Stimulated activated CD4-positive, alpha-beta T cell treated with anti-CD3 and anti-CD28 coated beads, Interleukin-1b, Interleukin-23, amount 100 ng/mL, for 48 hours (primary cell): ENCODE measurements at regions not wholly inside any gene's neighbourhood (a gene's known extent, or its start where the extent isn't known, plus 50 kb on each side); places are given as distances from the start of the nearest gene placed in this dataset.
"Not testable (repeated sequence)": the region's sequence is repeated elsewhere in the genome, so short reads cannot be mapped to it uniquely, and the experiment has no call there.

Source experiments
- DNase-seq: peaks from one replicate; pipeline ENCODE4 v3.0.0-alpha.2; 2020

DNA sequence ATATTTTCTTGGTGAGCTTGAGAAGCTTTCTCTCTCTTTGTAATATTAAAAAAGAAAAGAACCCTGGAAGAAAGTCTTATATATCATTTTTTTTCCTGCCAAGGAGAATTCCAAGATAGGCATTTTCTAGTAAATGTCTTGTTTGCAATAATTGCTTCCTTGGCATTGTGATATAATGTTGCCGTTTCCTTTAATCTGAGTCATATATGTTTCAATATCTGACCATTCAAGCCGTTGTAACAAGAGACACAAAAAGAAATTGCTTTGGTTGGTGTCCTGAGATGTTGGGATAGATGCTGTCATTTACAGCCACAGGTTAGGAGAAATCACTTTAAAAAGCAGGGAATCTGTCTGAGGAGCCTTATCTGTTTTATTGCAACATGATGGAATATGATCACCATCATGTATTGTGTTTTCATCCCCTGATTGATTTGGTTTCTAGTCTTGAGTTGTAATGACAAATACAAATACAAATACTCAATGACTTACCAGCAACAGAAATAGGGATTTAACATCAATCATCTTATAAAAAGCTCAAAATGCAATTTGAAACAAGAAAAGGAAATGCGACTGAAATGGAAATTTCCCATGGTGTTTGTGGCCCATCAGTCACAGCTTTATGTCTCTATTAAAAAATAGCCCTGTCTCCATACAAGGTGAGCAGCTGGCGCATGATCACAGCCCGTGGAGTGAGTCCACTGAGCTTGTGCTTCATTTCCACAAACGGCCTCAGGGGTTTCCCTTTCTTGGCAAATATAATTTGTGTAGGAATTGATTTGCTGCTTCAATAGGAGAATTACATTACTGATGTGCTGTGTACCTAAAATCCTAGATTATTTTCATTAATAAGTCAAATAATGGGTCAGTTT is 250.1 kb upstream of the TRPC7 start:
- DNase-seq = no peak

GRCh38 chr5:136613230-136613629 is 247.9 kb upstream of the TRPC7 start:
- no peak for DNase-seq

DNA sequence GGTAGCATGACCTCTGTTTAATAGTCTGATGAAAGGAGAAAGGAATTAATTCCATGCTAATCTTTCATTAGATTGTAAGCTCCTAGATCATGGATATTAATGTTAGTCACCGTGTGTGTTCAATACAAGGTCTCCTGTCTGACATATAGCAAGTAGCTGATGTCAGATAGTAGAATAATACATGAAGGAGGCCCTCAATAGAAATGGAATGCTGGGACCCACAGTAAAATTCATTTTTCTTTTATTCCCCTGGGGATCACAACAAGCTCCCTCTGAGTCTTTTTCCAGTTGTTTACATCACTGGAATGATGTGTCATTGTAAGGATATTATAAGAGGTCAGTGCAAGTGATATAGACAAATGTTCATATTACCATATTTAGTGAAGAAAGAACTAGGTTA is 240.3 kb upstream of the TRPC7 start:
- no peak for DNase-seq

- no peak for DNase-seq
These were observed 235.0 kb upstream of the TRPC7 start for GRCh38 chr5:136600306-136600705.

DNA sequence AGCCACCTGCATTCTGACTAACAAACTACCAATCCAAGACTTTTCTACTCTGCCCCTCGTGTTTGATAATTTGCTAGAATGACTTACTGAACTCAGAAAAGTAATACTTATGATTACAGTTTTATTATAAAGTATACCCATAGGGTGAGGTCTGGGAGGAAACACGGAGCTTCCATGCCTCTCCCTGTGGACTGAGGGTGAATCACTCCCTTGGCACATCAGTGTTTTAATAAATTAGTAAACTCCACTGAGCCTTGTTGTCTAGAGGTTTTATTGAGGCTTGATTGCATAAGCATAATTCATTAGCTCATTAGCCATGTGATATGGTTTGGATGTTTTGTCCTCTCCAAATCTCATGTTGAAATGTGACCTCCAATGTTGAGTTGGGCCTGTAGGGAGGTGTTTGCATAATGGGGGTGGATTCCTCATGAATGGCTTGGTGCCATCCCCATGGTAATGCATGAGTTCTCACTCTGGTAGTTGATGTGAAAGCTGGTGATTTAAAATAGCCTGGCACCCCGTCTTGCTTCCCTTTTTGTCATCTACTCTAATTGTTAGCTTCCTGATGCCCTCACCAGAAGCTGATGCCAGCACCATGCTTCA is 233.6 kb upstream of the TRPC7 start:
- no peak for DNase-seq

DNA sequence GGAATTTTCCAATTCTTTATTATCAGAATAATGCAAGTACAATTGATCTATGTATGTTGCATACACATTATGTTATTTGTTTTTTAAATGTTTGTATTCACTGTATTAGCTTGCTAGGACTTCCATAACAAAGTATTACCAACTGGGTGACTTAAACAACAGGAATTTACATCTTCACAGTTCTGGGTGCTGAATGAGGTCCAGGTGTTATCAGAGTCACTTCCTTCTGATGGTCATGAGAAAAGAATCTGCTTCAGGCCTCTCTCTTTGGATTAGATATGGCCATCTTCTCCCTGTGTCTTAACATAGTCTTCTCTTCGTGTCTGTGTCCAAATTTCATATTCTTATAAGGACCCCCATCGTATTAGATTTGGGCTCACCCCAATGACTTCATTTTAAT is 229.1 kb upstream of the TRPC7 start:
- DNase-seq = no peak

- DNase-seq = no peak
These were observed 225.2 kb upstream of the TRPC7 start for GRCh38 chr5:136590581-136590980.

- DNase-seq = no peak
These were observed 220.9 kb upstream of the TRPC7 start for GRCh38 chr5:136586196-136586595.

- no peak for DNase-seq
These were observed 219.1 kb upstream of the TRPC7 start for GRCh38 chr5:136584474-136584873.

- DNase-seq = no peak
These were observed 213.9 kb upstream of the TRPC7 start for GRCh38 chr5:136579238-136579637.

GRCh38 chr5:136569875-136570274 is 204.5 kb upstream of the TRPC7 start:
- DNase-seq = not testable (repeated sequence)

- DNase-seq = not testable (repeated sequence)
These were observed 200.1 kb upstream of the TRPC7 start for GRCh38 chr5:136565457-136565856.

- DNase-seq = not testable (repeated sequence)
These were observed 199.7 kb upstream of the TRPC7 start for GRCh38 chr5:136565050-136565449.

DNA sequence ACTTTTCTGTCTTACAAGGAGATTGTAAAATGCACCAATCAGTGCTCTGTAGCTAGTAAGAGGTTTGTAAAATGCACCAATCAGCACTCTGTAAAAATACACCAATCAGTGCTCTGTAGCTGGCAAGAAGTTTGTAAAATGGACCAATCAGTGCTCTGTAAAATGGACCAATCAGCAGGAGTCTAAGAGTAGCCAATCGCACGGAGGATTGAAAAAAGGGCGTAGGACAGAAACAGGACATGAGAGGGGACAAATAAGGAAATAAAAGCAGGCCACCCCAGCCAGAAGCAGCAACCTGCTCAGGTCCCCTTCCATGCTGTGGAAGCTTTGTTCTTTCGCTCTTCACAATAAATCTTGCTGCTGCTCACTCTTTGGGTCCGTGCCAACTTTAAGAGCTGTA is 199.1 kb upstream of the TRPC7 start:
- not testable (repeated sequence) for DNase-seq

GRCh38 chr5:136563489-136563888 is 198.1 kb upstream of the TRPC7 start:
- DNase-seq = no peak

DNA sequence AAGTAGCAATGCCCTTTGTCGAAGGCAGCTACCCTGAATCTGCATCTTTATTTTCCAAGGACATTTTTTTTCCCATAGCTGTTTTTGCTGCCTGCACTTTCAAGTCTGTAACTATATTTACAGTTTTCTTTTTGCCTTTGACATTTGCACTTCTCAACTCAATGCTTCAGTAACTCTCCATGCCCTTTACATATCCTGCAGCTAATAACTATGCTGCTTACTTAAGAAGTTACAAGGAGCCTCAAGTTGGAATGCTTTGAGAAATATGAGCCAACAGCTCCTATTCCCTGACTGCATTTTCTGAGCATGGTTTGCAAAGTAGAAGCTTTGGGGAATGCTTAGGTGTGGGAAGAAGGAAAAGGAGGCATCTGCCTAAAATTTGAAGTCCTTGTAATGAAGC is 194.8 kb upstream of the TRPC7 start:
- no peak for DNase-seq

GRCh38 chr5:136559651-136560050 is 194.3 kb upstream of the TRPC7 start:
- no peak for DNase-seq

DNA sequence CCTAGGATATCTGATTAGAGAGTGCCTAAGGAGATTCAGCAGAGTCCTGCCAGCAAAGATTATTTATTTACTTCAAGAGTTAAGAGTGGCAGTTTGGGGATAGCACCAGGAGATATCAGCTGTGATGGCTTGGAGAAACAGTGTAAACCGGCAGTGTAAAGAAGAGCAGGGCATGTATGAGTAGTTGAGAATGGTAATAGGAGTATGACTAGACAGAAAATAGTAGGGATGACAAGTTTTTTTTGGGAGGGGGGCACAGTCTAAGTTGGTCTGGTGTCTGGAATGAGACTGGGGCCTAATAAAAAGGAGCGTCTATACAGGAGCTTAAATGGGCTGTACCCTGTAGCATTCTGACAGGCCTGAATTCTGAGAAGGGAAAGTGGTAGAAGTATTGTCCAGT is 181.8 kb upstream of the TRPC7 start:
- DNase-seq = not testable (repeated sequence)

DNA sequence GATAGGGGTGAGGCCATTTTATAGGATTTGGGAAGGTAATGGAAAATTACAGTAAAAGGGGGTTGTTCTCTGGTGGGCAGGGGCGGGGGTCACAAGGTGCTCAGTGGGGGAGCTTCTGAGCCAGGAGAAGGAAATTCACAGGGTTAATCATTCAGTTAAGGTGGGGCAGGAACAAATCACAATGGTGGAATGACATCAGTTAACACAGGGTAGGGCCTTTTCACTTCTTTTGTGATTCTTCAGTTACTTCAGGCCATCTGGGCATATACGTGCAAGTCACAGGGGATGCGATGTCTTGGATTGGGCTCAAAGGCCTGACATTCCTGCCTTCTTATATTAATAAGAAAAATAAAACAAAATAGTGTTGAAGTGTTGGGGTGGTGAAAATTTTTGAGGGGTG is 181.1 kb upstream of the TRPC7 start:
- DNase-seq = not testable (repeated sequence)

GRCh38 chr5:136545031-136545430 is 179.7 kb upstream of the TRPC7 start:
- not testable (repeated sequence) for DNase-seq

- no peak for DNase-seq
These were observed 173.2 kb upstream of the TRPC7 start for GRCh38 chr5:136538534-136538933.

DNA sequence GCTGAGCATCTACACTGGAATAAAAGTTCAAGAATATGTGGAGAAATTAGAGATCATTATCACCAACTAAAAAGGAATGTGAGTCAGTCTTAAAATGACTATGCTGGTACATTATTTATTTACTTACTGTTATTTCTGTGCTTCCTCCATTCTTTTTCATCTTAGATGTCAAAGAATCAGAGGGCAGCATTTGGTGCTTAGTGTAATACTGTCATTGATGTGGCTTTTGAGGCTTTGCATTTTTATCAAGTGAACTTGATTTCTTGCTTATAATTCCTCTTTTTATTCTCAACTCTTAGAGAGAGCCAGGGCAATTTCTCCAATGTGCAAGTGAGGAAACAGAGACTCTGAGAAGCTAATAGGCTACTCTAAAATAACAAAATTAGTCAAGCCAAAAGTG is 163.7 kb upstream of the TRPC7 start:
- DNase-seq = no peak

DNA sequence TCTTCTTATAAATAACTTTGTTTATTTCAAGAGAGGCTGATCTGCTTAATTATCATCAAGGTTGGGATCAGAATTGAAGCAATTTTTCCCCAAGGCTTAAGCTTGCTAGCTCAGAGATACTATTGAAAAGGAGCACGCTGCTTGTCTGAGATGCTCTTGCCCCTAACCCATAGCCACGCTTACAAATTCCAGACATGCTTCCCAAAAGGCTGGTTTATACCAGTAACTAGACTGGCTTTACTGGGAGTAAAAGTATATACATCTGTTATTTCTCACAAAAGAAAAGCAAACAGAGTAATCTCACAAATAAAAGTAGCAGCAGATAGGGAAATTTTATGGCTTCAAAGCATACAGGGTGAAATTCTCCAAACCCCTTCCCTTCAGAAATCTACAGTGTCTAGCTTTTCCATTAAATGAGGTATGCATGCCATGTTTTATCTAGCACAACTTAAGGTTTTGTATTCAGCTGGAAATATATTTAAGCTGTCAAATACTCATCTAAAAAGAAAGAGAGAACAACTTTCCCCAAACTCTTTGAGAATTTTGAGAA is 163.2 kb upstream of the TRPC7 start:
- DNase-seq = no peak

DNA sequence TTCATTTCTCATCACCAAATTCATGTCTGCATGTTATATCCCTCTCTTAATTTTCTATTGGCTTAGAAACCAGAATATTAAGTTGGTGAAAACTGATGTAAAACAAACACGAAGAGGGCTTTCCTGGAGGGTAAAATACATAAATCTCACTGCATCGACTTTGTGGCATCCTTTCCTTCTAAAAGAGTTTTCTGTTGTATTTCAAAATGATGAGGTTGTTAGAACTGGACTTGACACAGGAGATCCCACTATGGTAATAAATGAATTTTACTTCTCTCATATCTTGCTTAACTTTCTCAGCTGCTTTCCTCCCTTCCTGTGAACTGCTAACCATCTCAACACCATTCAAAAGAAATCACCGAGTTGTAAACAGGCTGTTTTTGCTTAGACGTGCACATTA is 162.0 kb upstream of the TRPC7 start:
- no peak for DNase-seq
